DND-41 (cell line): ENCODE measurements at regions not wholly inside any gene's neighbourhood (a gene's known extent, or its start where the extent isn't known, plus 50 kb on each side); places are given as distances from the start of the nearest gene placed in this dataset.

Experiments used
- ATAC-seq: fragments of 200-7000 bp; cut with Tn5 transposase; 3 replicates; pipeline ENCODE4 v1.9.1; 2021; ENCODE audit warnings: low read depth; ENCODE audit not compliant: insufficient read depth
- DNase-seq: peaks from one replicate; pipeline ENCODE4 v3.0.0-alpha.2; 2020
- H2AFZ ChIP-seq: 2 replicates; pipeline ENCODE4 v1.6.0; 2012; ENCODE audit warnings: low read depth, low read length
- H3K27ac ChIP-seq: 2 replicates; pipeline ENCODE4 v1.5.1; 2012; ENCODE audit warnings: low read length, inconsistent platforms
- H3K27me3 ChIP-seq: fragments of 200-600 bp; sonication (generic); 2 replicates; pipeline ENCODE4 v1.6.0; 2012; ENCODE audit warnings: low read length, mild to moderate bottlenecking, inconsistent platforms; ENCODE audit not compliant: insufficient read depth, poor library complexity
- H3K36me3 ChIP-seq: 2 replicates; pipeline ENCODE4 v1.5.1; 2012; ENCODE audit warnings: low read length, inconsistent platforms; ENCODE audit not compliant: insufficient read depth
- H3K4me1 ChIP-seq: 2 replicates; pipeline ENCODE4 v1.5.1; 2012; ENCODE audit warnings: mild to moderate bottlenecking, low read length; ENCODE audit not compliant: insufficient read depth
- H3K4me2 ChIP-seq: 2 replicates; pipeline ENCODE4 v1.6.0; 2012; ENCODE audit warnings: mild to moderate bottlenecking, moderate library complexity, low read length, inconsistent platforms; ENCODE audit not compliant: insufficient read depth
- H3K4me3 ChIP-seq, 2 experiments: fragments of 200-600 bp in 1 of 2; shearing (Covaris generic) in 1 of 2; 2 replicates each; pipeline ENCODE4 v1.5.1; 2012 to 2016; ENCODE audit warnings: inconsistent platforms in 2 of 2, low read length in 2 of 2, mild to moderate bottlenecking in 2 of 2, low read depth in 1 of 2, moderate library complexity in 1 of 2
- H3K79me2 ChIP-seq: 2 replicates; pipeline ENCODE4 v1.6.0; 2012; ENCODE audit warnings: low read length, inconsistent platforms; ENCODE audit not compliant: insufficient read depth
- H3K9ac ChIP-seq: 2 replicates; pipeline ENCODE4 v1.6.0; 2012; ENCODE audit warnings: low read depth, mild to moderate bottlenecking, inconsistent platforms, low read length, moderate library complexity
- H3K9me3 ChIP-seq: 2 replicates; pipeline ENCODE4 v1.5.1; 2012; ENCODE audit warnings: low read length, moderate library complexity, mild to moderate bottlenecking, inconsistent platforms; ENCODE audit not compliant: insufficient read depth, severe bottlenecking
- H4K20me1 ChIP-seq: 2 replicates; pipeline ENCODE4 v1.6.0; 2012; ENCODE audit warnings: low read length; ENCODE audit not compliant: insufficient read depth
- EZH2 ChIP-seq: IDR thresholded peaks from 3 replicates; pipeline ENCODE4 v1.6.1; 2012; ENCODE audit warnings: borderline replicate concordance, low read depth, mild to moderate bottlenecking, moderate library complexity, low read length, inconsistent platforms; ENCODE audit not compliant: severe bottlenecking
- TF ChIP-seq, protein P1 (sequence below): IDR thresholded peaks from 2 replicates; pipeline ENCODE4 v1.5.1; 2012; ENCODE audit warnings: borderline replicate concordance, low read length, moderate library complexity, mild to moderate bottlenecking; ENCODE audit not compliant: poor library complexity, severe bottlenecking; ENCODE audit errors: extremely low read depth

DNA sequence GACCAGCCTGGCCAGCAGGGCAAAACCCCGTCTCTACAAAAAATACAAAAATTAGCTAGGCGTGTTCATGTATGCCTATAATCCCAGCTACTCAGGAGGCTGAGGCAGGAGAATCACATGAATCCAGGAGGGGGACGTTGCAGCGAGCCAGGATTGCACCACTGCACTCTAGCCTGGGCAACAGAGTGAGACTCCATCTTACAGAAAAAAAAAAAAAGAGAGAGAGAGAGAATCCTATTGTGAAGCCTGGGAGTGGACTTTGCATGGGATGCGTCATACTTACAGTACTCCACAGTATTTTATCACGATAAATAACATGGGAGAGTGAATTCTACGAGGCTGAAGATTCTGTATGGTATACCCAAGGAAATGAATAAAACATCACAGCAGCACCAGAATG, 139.6 kb downstream of the AASDH start:
- Histone ChIP-seq H3K9me3 (no peaks in the 10 kb centered on the region), H3K79me2 (no peaks in the 10 kb centered on the region), H3K27me3 (peaks cover 4% of the 10 kb centered on the region), H3K27ac (no peak overlapping the region), H3K9ac (no peak overlapping the region), H3K36me3 (no peaks in the 10 kb centered on the region), H3K4me1 (no peaks in the 10 kb centered on the region), H3K4me2 (no peak overlapping the region), H2AFZ (no peak overlapping the region), H3K4me3 (no peak overlapping the region), H4K20me1 (no peaks in the 10 kb centered on the region)
- TF ChIP-seq, protein P1, sequence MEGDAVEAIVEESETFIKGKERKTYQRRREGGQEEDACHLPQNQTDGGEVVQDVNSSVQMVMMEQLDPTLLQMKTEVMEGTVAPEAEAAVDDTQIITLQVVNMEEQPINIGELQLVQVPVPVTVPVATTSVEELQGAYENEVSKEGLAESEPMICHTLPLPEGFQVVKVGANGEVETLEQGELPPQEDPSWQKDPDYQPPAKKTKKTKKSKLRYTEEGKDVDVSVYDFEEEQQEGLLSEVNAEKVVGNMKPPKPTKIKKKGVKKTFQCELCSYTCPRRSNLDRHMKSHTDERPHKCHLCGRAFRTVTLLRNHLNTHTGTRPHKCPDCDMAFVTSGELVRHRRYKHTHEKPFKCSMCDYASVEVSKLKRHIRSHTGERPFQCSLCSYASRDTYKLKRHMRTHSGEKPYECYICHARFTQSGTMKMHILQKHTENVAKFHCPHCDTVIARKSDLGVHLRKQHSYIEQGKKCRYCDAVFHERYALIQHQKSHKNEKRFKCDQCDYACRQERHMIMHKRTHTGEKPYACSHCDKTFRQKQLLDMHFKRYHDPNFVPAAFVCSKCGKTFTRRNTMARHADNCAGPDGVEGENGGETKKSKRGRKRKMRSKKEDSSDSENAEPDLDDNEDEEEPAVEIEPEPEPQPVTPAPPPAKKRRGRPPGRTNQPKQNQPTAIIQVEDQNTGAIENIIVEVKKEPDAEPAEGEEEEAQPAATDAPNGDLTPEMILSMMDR: no peak
- no peak for TF ChIP-seq EZH2
- ATAC-seq (no peak), DNase-seq (no peak)

DNA sequence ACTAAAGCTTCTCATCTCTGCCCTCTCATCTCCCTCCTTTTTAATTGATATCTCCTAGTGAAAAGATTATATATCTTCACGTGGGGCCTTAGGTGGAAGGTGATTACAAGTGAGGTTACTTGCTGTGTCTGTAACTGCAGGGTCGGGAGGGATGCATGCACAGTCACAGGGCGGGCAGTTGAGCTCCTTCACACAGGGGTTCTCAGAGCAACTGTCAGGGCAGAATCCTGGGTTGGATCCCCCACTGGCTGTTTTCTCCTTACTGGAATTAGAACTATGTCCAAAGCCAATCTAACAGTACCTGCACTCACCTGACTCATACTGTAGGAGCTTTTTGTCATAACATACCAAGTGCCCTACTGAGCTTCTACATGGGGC, 141.1 kb downstream of the AASDH start:
- no peaks in the 10 kb centered on the region for H3K27me3 ChIP-seq
- H3K4me1 ChIP-seq: no peaks in the 10 kb centered on the region
- no peaks in the 10 kb centered on the region for H4K20me1 ChIP-seq
- H3K27ac ChIP-seq: no peak overlapping the region
- no peaks in the 10 kb centered on the region for H3K79me2 ChIP-seq
- no peak for ATAC-seq
- no peaks in the 10 kb centered on the region for H3K36me3 ChIP-seq
- no peaks in the 10 kb centered on the region for H3K9me3 ChIP-seq
- H3K4me3 ChIP-seq: no peak overlapping the region
- no peak overlapping the region for H3K4me2 ChIP-seq
- no peak overlapping the region for H2AFZ ChIP-seq
- no peak for DNase-seq
- TF ChIP-seq, protein P1: no peak
- no peak for TF ChIP-seq EZH2
- H3K9ac ChIP-seq: no peak overlapping the region

DNA sequence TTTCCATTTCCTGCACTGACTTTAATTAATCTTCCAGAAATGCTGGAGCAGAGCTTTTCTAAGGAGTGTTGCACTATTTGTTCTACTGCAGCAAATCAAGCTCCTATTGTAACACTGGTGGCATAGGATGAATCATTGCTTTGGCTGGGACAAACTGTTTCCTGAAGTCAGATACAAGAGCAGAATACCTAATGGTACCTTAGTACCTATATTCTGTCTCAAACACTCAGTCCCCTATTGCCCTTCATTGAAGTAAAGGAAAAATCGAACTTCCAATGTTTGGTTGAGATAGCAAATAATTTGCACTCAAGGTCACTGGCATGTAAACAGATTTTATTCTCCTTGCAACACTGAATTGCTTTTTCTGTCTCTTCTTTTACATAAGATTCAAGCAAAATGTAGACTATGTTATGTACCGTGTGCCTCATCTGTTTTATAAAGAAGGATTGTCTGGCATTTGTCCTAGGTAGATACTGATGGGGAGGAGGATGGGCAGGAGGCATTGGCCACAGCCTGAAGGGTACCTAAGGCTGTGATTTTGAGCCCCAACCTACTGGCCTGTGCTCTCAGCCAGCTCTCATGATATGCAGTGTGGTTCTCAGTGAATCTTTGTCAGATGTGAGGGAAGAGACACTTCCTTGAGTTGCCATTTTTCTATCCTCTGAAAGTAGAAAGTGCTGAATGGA, 141.6 kb downstream of the AASDH start:
- H3K9me3 ChIP-seq: no peaks in the 10 kb centered on the region
- H3K79me2 ChIP-seq: no peaks in the 10 kb centered on the region
- no peak overlapping the region for H2AFZ ChIP-seq
- H3K4me1 ChIP-seq: no peaks in the 10 kb centered on the region
- no peak overlapping the region for H3K27ac ChIP-seq
- H3K4me3 ChIP-seq: no peak overlapping the region
- no peak for ATAC-seq
- H3K36me3 ChIP-seq: no peaks in the 10 kb centered on the region
- no peak for TF ChIP-seq EZH2
- TF ChIP-seq, protein P1: no peak
- no peaks in the 10 kb centered on the region for H3K27me3 ChIP-seq
- no peak overlapping the region for H3K9ac ChIP-seq
- H3K4me2 ChIP-seq: no peak overlapping the region
- no peaks in the 10 kb centered on the region for H4K20me1 ChIP-seq
- no peak for DNase-seq
